LNCAP (cell line): ENCODE measurements at regions not wholly inside any gene's neighbourhood (a gene's known extent, or its start where the extent isn't known, plus 50 kb on each side); places are given as distances from the start of the nearest gene placed in this dataset.

ENCODE experiments used
- TF ChIP-seq, protein P1 (sequence below): fragments of 450-650 bp; IDR thresholded peaks from 2 replicates; pipeline ENCODE4 v1.5.1; 2017; ENCODE audit warnings: mild to moderate bottlenecking

DNA sequence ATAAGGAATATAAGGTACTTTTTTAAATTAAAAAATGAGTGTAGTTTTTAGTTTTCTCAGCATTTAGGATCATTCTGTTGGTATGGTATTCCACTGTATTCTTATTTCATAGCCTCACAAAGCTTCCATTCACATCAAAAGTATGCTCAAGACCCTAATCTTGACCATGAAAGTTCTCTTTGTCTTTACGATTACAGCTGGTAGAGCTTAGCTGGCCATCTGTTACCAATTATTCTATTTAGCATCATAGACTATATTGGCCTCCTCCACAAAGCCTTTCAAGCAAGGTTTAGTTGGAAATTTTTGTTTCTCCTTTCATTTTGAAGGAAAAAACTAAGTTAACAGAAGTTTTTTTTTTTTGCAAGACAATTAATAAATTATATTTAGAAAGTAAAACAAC, 245.1 kb downstream of the KCTD12 start:
- TF ChIP-seq, protein P1, sequence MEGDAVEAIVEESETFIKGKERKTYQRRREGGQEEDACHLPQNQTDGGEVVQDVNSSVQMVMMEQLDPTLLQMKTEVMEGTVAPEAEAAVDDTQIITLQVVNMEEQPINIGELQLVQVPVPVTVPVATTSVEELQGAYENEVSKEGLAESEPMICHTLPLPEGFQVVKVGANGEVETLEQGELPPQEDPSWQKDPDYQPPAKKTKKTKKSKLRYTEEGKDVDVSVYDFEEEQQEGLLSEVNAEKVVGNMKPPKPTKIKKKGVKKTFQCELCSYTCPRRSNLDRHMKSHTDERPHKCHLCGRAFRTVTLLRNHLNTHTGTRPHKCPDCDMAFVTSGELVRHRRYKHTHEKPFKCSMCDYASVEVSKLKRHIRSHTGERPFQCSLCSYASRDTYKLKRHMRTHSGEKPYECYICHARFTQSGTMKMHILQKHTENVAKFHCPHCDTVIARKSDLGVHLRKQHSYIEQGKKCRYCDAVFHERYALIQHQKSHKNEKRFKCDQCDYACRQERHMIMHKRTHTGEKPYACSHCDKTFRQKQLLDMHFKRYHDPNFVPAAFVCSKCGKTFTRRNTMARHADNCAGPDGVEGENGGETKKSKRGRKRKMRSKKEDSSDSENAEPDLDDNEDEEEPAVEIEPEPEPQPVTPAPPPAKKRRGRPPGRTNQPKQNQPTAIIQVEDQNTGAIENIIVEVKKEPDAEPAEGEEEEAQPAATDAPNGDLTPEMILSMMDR: no peak

DNA sequence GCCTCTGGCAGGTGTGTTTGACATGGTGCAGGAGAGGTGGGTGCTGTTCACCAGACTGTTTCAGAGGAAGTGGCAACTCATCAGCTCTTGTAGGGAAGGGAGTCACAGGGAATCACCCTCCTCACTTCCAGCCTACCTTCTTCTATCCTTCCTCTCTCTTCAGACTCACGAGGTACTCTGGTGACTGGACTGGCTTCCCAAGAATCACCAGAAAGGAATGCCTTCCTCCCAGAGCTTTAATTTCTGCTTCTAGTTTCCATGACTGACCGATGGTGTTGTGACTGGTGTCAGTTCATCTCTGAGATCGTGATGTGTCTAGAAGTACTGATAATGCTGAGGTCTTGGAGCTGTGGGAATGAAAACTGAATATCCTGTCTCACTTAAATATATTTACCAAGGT, 247.3 kb downstream of the KCTD12 start:
- TF ChIP-seq, protein P1: no peak

- TF ChIP-seq, protein P1: no peak
Observed at GRCh38 chr13:76638181-76638580, 248.0 kb downstream of the KCTD12 start.

DNA sequence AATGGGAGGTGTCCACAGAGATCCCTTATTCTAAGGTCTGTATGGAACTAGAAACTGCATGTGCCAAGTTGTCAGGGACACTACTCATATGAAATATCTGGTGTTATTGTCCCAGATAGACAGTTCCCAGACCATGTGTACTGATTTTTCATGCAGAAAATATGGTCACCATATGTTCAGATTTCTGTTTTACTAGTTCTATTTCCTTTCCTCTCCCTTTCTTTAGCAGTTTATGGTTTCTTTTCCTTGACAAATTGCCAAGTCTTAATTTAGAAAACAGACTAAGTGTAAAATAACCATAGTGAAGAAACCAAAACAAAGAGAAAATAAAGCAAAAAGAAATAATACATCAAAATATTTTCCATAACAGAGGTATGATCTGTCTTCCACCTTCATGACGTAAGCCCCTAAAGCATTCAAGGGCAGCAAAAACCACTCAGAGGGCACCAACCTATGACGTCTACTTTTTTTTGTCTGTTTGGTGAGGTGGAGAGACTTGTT, 248.5 kb downstream of the KCTD12 start:
- TF ChIP-seq, protein P1: no peak

DNA sequence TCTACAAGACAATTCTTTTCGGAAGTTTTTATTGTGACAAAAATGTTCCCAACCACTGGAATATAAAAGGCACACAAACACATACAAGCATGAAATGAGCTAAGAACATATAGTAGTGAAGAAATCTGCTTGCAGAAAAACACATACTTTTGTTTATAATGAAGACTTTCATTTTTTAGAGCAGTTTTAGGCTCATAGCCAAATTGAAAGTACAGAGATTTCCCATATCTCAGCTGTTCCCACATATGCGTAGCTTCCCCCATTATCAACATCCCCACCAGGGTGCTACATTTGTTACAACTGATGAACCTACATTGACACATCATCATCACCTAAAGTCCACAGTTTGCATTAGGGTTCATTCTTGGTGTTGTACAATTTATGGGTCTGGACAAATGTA, 249.4 kb downstream of the KCTD12 start:
- TF ChIP-seq, protein P1: no peak

DNA sequence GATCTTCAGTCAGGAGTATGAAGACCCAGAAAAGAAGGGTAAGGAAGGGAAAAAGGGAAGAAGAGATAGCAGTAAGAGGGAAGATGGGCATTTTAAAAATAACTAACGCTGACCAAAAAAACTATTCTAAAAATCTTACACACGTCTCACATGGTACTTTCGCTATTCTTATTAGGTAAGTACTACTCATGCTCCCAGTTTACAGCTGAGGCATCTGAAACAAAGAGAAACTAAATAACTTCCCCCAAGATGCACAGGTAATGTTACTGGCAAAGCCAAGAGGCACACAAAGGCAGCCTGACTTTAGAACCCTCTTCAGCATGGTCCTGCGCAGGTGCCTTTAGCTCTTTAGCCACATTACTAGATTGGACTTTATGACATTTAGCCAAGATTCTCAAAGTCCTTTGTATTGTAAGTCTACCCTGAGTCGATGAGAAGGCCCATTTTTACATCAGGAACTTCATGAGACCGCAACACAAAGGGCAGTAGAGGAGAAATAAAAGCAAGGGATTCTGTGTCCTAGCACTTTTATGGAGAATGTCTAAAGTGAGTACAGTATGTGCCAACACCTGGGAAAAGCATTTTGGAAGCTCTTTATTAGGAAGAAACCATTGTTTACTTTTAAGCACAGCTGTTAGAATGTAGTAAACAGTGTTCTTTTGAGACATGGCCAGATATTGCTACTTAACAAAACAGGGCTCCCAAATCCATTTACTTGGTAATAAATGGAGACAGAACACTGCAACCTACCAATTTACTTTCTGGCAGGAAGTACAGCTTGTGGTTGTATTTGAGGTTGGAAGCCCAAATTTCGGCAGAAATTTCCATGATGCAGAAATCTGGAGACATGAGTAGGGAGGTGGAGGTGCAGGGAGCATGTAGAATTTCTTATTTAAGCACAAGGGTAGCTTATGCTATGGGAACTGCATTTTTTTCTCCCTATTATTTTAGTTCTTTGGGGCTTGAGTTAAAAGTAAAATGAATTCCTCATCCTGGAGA, 250.7 kb downstream of the KCTD12 start:
- TF ChIP-seq, protein P1: no peak

- TF ChIP-seq, protein P1: no peak
Observed at GRCh38 chr13:76634431-76635191, 251.6 kb downstream of the KCTD12 start.
